Effector memory CD8-positive, alpha-beta T cell (primary cell): ENCODE measurements at regions not wholly inside any gene's neighbourhood (a gene's known extent, or its start where the extent isn't known, plus 50 kb on each side); places are given as distances from the start of the nearest gene placed in this dataset.
"Not testable (repeated sequence)": the region's sequence is repeated elsewhere in the genome, so short reads cannot be mapped to it uniquely, and the experiment has no call there.

ENCODE experiments used
- ATAC-seq: fragments of 150-1000 bp; cut with Tn5 transposase; replicated peaks from 2 replicates; pipeline ENCODE4 v1.10.0; 2021; ENCODE audit warnings: mild to moderate bottlenecking, moderate library complexity
- DNase-seq, 3 experiments: peaks; one replicate each; pipeline ENCODE4 v3.0.0; 2021
- H3K27ac Mint-ChIP-seq, 2 donors: one replicate each; pipeline ENCODE4 v1.8.0; 2022; ENCODE audit warnings: mild to moderate bottlenecking in 2 of 2, mixed read lengths in 2 of 2, moderate library complexity in 2 of 2
- H3K27me3 Mint-ChIP-seq, 2 donors: one replicate each; pipeline ENCODE4 v1.8.0; 2022; ENCODE audit warnings: mixed read lengths in 2 of 2
- H3K36me3 Mint-ChIP-seq: one replicate; pipeline ENCODE4 v1.8.0; 2022; ENCODE audit warnings: mild to moderate bottlenecking, moderate library complexity, mixed read lengths; ENCODE audit not compliant: insufficient read depth
- H3K4me1 Mint-ChIP-seq, 2 donors: one replicate each; pipeline ENCODE4 v1.8.0; 2022; ENCODE audit warnings: low read depth in 2 of 2, mixed read lengths in 2 of 2
- H3K4me3 Mint-ChIP-seq, 2 donors: one replicate each; pipeline ENCODE4 v1.8.0; 2022; ENCODE audit warnings: mild to moderate bottlenecking in 2 of 2, mixed read lengths in 2 of 2, moderate library complexity in 2 of 2
- H3K9me3 Mint-ChIP-seq, 2 donors: one replicate each; pipeline ENCODE4 v1.8.0; 2022; ENCODE audit warnings: mixed read lengths in 2 of 2

GRCh38 chr13:26867451-26868091, 107.0 kb upstream of the GPR12 start:
- no peaks in the 10 kb centered on the region for H3K4me1 Mint-ChIP-seq
- no peak for ATAC-seq
- no peak overlapping the region for H3K4me3 Mint-ChIP-seq
- H3K27ac Mint-ChIP-seq, result no peak overlapping the region
- DNase-seq, result no peak
- H3K36me3 Mint-ChIP-seq, result no peaks in the 10 kb centered on the region
- peaks cover 11 to 12% of the 10 kb centered on the region in 2 donors for H3K27me3 Mint-ChIP-seq
- no peaks in the 10 kb centered on the region for H3K9me3 Mint-ChIP-seq

DNA sequence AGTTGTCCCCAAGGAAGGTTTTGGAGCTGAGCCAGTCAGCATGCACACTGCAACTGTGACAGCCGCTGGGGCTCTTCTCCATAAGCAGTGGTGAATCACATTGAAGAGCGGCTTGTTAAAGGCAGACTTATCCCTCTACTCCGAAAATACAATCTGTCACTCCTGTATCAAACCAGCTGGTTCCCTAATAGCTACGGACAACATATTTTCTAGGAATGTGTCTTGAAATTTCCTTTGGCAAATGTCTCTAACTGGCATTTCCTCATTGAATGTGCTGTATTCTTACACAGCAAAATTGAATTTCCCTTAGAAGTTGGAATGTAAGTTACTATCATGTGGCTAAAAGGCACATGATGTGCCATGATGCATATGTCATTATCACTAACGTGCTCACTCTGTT, 104.0 kb upstream of the GPR12 start:
- no peak for ATAC-seq
- no peaks in the 10 kb centered on the region for H3K4me1 Mint-ChIP-seq
- peaks cover 30 to 35% of the 10 kb centered on the region in 2 donors for H3K27me3 Mint-ChIP-seq
- no peak overlapping the region for H3K4me3 Mint-ChIP-seq
- H3K27ac Mint-ChIP-seq, result no peak overlapping the region
- H3K9me3 Mint-ChIP-seq, result no peaks in the 10 kb centered on the region
- H3K36me3 Mint-ChIP-seq, result no peaks in the 10 kb centered on the region
- DNase-seq, result no peak

GRCh38 chr13:26861941-26862340, 101.4 kb upstream of the GPR12 start:
- Mint-ChIP-seq H3K27ac (no peak overlapping the region), H3K36me3 (no peaks in the 10 kb centered on the region), H3K4me3 (no peak overlapping the region), H3K4me1 (no peaks in the 10 kb centered on the region), H3K27me3 (peaks cover 51 to 57% of the 10 kb centered on the region in 2 donors), H3K9me3 (no peaks in the 10 kb centered on the region)
- no peak for ATAC-seq
- DNase-seq, result no peak

DNA sequence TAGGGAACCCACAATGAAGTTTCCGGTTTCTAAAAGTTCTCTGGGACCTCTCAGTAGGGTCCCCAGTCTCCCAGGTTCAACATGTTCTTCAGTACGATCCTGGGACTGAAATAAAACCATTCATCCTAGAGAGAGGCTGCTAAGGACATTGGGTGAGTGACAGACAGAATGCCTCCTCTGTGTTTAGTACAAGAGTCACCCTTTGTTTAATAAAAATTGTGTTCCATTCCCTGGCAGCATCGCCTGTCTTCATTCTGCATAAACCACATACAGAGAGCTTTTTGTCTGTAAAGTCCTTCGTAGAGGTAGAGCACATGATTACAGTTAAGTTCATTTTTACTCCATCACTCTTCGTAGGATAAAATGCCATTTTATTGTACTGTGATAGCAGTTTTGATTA, 95.3 kb upstream of the GPR12 start:
- DNase-seq, result no peak
- Mint-ChIP-seq H3K9me3 (no peaks in the 10 kb centered on the region), H3K36me3 (no peaks in the 10 kb centered on the region), H3K4me3 (no peak overlapping the region), H3K27ac (no peak overlapping the region), H3K4me1 (no peaks in the 10 kb centered on the region), H3K27me3 (peaks cover 66 to 100% of the 10 kb centered on the region in 2 donors)
- ATAC-seq, result no peak

- H3K27me3 Mint-ChIP-seq, result peaks cover 66 to 100% of the 10 kb centered on the region in 2 donors
Measured at GRCh38 chr13:26855071-26855470, 94.5 kb upstream of the GPR12 start.

GRCh38 chr13:26853323-26853722, 92.7 kb upstream of the GPR12 start:
- no peaks in the 10 kb centered on the region for H3K4me1 Mint-ChIP-seq
- H3K27ac Mint-ChIP-seq, result no peak overlapping the region
- no peak for DNase-seq
- no peak overlapping the region for H3K4me3 Mint-ChIP-seq
- no peaks in the 10 kb centered on the region for H3K9me3 Mint-ChIP-seq
- ATAC-seq, result no peak
- no peaks in the 10 kb centered on the region for H3K36me3 Mint-ChIP-seq
- peaks cover 53 to 91% of the 10 kb centered on the region in 2 donors for H3K27me3 Mint-ChIP-seq

More at GRCh38 chr13:26855071-26855470, 94.5 kb upstream of the GPR12 start:
- no peaks in the 10 kb centered on the region for H3K36me3 Mint-ChIP-seq
- H3K9me3 Mint-ChIP-seq, result no peaks in the 10 kb centered on the region
- no peaks in the 10 kb centered on the region for H3K4me1 Mint-ChIP-seq
- ATAC-seq, result no peak
- no peak for DNase-seq
- H3K4me3 Mint-ChIP-seq, result no peak overlapping the region
- H3K27ac Mint-ChIP-seq, result no peak overlapping the region

DNA sequence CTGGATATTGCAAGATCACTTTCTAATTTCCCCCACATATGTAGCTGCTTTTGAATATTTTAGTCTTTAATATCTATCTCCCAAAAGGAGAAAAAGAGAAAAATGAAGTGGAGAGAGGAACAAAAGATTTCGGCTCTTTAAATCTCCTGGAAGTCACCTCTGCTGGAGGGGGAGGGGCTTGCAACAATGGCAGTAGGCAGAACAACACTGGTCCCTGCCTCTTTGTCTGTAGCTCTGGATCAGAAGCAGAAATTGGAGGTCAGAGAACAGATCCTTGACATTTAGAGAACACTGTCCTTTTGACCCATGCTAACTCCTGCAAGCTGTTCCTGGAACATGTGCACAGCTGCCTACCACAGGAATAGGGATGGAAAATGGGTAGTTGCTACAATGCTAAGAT, 86.7 kb upstream of the GPR12 start:
- H3K27me3 Mint-ChIP-seq, result peaks cover 28 to 51% of the 10 kb centered on the region in 2 donors
- no peak overlapping the region for H3K4me3 Mint-ChIP-seq
- H3K36me3 Mint-ChIP-seq, result no peaks in the 10 kb centered on the region
- no peak for ATAC-seq
- no peaks in the 10 kb centered on the region for H3K9me3 Mint-ChIP-seq
- H3K27ac Mint-ChIP-seq, result no peak overlapping the region
- no peak for DNase-seq
- H3K4me1 Mint-ChIP-seq, result no peaks in the 10 kb centered on the region

DNA sequence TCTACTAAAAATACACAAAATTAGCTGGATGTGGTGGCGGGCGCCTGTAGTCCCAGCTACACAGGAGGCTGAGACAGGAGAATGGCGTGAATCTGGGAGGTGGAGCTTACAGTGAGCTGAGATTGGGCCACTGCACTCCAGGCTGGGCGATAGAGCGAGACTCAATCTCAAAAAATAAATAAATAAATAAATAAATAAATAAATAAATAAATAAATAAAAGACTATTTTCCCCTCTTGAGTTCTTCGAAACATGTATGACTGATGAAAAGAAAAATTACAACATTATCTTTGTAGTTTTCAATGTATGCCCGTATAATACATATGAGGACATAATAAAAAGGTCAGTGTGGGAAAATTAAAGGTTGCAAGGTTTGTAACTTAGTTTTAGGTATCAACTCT, 84.5 kb upstream of the GPR12 start:
- peaks cover 18 to 45% of the 10 kb centered on the region in 2 donors for H3K27me3 Mint-ChIP-seq
- ATAC-seq, H3K27ac Mint-ChIP-seq, H3K4me1 Mint-ChIP-seq, H3K36me3 Mint-ChIP-seq, DNase-seq, H3K9me3 Mint-ChIP-seq, H3K4me3 Mint-ChIP-seq: not testable (repeated sequence)

GRCh38 chr13:26839682-26840081, 79.1 kb upstream of the GPR12 start:
- Mint-ChIP-seq H3K4me3 (no peak overlapping the region), H3K4me1 (no peaks in the 10 kb centered on the region), H3K36me3 (no peaks in the 10 kb centered on the region), H3K9me3 (no peaks in the 10 kb centered on the region), H3K27ac (no peak overlapping the region), H3K27me3 (peaks cover 33 to 54% of the 10 kb centered on the region in 2 donors)
- DNase-seq (no peak), ATAC-seq (no peak)

GRCh38 chr13:26838821-26839220, 78.2 kb upstream of the GPR12 start:
- Mint-ChIP-seq H3K27ac (no peak overlapping the region), H3K4me3 (no peak overlapping the region), H3K27me3 (peaks cover 33 to 54% of the 10 kb centered on the region in 2 donors), H3K9me3 (no peaks in the 10 kb centered on the region), H3K36me3 (no peaks in the 10 kb centered on the region), H3K4me1 (no peaks in the 10 kb centered on the region)
- DNase-seq, result no peak
- no peak for ATAC-seq

- Mint-ChIP-seq H3K4me3 (no peak overlapping the region), H3K9me3 (no peaks in the 10 kb centered on the region), H3K27me3 (peaks cover 38 to 61% of the 10 kb centered on the region in 2 donors), H3K36me3 (no peaks in the 10 kb centered on the region), H3K4me1 (no peaks in the 10 kb centered on the region), H3K27ac (no peak overlapping the region)
- DNase-seq, result no peak
- ATAC-seq, result no peak
Measured at GRCh38 chr13:26837997-26838396, 77.4 kb upstream of the GPR12 start.

GRCh38 chr13:26837102-26837501, 76.5 kb upstream of the GPR12 start:
- no peaks in the 10 kb centered on the region for H3K36me3 Mint-ChIP-seq
- H3K27ac Mint-ChIP-seq, result no peak overlapping the region
- DNase-seq (no peak), ATAC-seq (no peak)
- no peak overlapping the region for H3K4me3 Mint-ChIP-seq
- H3K4me1 Mint-ChIP-seq, result no peaks in the 10 kb centered on the region
- H3K27me3 Mint-ChIP-seq, result peaks cover 40 to 67% of the 10 kb centered on the region in 2 donors
- no peaks in the 10 kb centered on the region for H3K9me3 Mint-ChIP-seq

GRCh38 chr13:26836626-26837025, 76.0 kb upstream of the GPR12 start:
- Mint-ChIP-seq H3K27me3 (peaks cover 43 to 67% of the 10 kb centered on the region in 2 donors), H3K4me1 (no peaks in the 10 kb centered on the region), H3K27ac (no peak overlapping the region), H3K9me3 (no peaks in the 10 kb centered on the region), H3K36me3 (no peaks in the 10 kb centered on the region), H3K4me3 (no peak overlapping the region)
- DNase-seq (no peak), ATAC-seq (no peak)

DNA sequence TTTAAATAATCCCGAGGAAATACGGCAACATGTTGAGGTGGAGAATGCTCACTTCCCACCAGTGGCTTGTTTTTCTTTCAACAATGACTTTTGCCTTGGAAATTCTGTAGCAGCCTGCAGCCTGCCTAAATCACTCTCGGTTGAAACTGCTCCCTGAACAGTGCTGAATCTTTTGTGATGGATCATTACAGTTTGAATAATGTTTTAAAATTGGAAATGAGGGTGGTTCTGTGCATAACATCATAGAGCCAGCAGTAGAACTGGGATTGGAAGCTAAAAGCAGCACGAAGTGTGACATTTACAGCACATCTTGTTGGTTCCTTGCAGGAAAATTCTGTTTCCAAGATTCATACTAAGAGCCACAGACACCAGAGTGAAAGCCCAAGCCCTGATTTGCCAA, 74.1 kb upstream of the GPR12 start:
- DNase-seq, result no peak
- no peak overlapping the region for H3K4me3 Mint-ChIP-seq
- peaks cover 45 to 76% of the 10 kb centered on the region in 2 donors for H3K27me3 Mint-ChIP-seq

More for the DNA sequence above, 74.1 kb upstream of the GPR12 start:
- Mint-ChIP-seq H3K36me3 (no peaks in the 10 kb centered on the region), H3K4me1 (no peaks in the 10 kb centered on the region), H3K9me3 (no peaks in the 10 kb centered on the region), H3K27ac (no peak overlapping the region)
- ATAC-seq, result no peak
